HUES48 (cell line): ENCODE measurements at regions not wholly inside any gene's neighbourhood (a gene's known extent, or its start where the extent isn't known, plus 50 kb on each side); places are given as distances from the start of the nearest gene placed in this dataset.

Experiments used
- H3K27ac ChIP-seq: one replicate; pipeline ENCODE4 v1.7.0; 2013; ENCODE audit warnings: low read depth, low read length, inconsistent platforms
- H3K27me3 ChIP-seq: 2 replicates; pipeline ENCODE4 v1.6.1; 2013; ENCODE audit warnings: mild to moderate bottlenecking, low read length; ENCODE audit not compliant: control insufficient read depth, insufficient read depth
- H3K36me3 ChIP-seq: 2 replicates; pipeline ENCODE4 v1.6.1; 2013; ENCODE audit warnings: low read length; ENCODE audit not compliant: control insufficient read depth, insufficient read depth
- H3K4me1 ChIP-seq: 2 replicates; pipeline ENCODE4 v1.6.1; 2013; ENCODE audit warnings: mild to moderate bottlenecking, low read length; ENCODE audit not compliant: control insufficient read depth, insufficient read depth
- H3K4me3 ChIP-seq: 2 replicates; pipeline ENCODE4 v1.5.1; 2013; ENCODE audit warnings: mild to moderate bottlenecking, low read depth, low read length
- H3K9ac ChIP-seq: 2 replicates; pipeline ENCODE4 v1.6.1; 2013; ENCODE audit warnings: mild to moderate bottlenecking, low read depth, low read length, moderate library complexity
- H3K9me3 ChIP-seq: 2 replicates; pipeline ENCODE4 v1.6.1; 2013; ENCODE audit warnings: low read length; ENCODE audit not compliant: control insufficient read depth, insufficient read depth

DNA sequence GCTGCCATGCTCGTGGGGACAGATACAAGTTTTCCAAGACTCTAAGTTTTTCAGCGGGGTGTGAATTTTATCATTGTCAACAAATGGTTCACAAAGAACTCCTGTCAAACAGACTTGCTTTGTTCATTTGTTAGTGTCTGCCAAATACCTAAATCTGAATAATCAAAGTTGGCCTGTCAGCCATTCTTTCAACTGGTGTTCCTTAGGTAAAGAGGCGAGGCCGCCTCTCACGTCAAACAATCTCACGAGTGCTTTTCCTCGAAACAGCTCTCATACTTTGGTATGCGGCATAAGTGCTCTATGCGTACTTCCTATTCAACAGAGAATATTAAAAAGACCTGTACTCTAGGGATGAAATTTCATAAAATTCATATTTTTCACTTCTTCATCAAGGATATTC lies 51.4 kb upstream of the KANK4 start:
- no peak overlapping the region for H3K9ac ChIP-seq
- H3K36me3 ChIP-seq, result no peaks in the 10 kb centered on the region
- no peaks in the 10 kb centered on the region for H3K4me1 ChIP-seq
- H3K27me3 ChIP-seq, result no peaks in the 10 kb centered on the region
- H3K4me3 ChIP-seq, result no peak overlapping the region
- no peaks in the 10 kb centered on the region for H3K9me3 ChIP-seq
- H3K27ac ChIP-seq, result no peak overlapping the region

GRCh38 chr1:62371375-62371774 lies 52.1 kb upstream of the KANK4 start:
- H3K27ac ChIP-seq, result no peak overlapping the region
- H3K4me1 ChIP-seq, result no peaks in the 10 kb centered on the region
- no peak overlapping the region for H3K9ac ChIP-seq

GRCh38 chr1:62373221-62373620 lies 54.0 kb upstream of the KANK4 start:
- no peaks in the 10 kb centered on the region for H3K36me3 ChIP-seq
- H3K27ac ChIP-seq, result no peak overlapping the region
- H3K4me3 ChIP-seq, result no peak overlapping the region
- H3K4me1 ChIP-seq, result no peaks in the 10 kb centered on the region
- H3K9me3 ChIP-seq, result no peaks in the 10 kb centered on the region
- H3K27me3 ChIP-seq, result no peaks in the 10 kb centered on the region
- H3K9ac ChIP-seq, result no peak overlapping the region

More at GRCh38 chr1:62371375-62371774, 52.1 kb upstream of the KANK4 start:
- H3K9me3 ChIP-seq, result no peaks in the 10 kb centered on the region
- no peaks in the 10 kb centered on the region for H3K27me3 ChIP-seq
- H3K36me3 ChIP-seq, result no peaks in the 10 kb centered on the region
- no peak overlapping the region for H3K4me3 ChIP-seq

DNA sequence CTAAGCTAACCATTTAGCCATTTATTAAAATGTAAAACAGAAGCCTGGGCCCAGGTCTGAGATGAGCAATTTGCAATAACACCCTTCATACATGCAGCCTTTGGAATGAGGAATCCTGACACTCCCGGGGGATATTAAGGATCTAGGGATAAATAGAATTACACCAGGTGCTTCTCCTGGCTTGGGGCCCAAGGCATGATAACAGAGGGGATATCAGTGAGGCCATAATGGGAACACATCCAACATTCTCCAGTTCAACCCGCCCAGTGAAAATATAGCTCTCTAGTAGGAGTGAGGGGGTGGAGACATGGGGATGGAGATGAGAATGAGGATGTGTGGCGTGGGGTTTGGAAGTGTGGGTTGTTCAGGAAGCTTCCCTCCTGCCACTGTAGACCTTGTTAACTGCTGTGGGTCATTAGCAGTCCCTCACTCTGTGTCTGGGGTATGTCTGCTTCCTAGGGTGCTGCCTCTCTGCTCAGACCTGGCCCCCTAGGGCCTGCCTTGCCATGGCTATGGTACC lies 57.9 kb upstream of the KANK4 start:
- H3K4me1 ChIP-seq, result no peaks in the 10 kb centered on the region
- no peaks in the 10 kb centered on the region for H3K9me3 ChIP-seq
- H3K27ac ChIP-seq, result no peak overlapping the region
- no peak overlapping the region for H3K9ac ChIP-seq
- no peaks in the 10 kb centered on the region for H3K27me3 ChIP-seq
- no peak overlapping the region for H3K4me3 ChIP-seq
- no peaks in the 10 kb centered on the region for H3K36me3 ChIP-seq

GRCh38 chr1:62380181-62380580 lies 56.7 kb upstream of the USP1 start:
- no peak overlapping the region for H3K27ac ChIP-seq
- H3K9ac ChIP-seq, result no peak overlapping the region
- no peaks in the 10 kb centered on the region for H3K36me3 ChIP-seq
- no peak overlapping the region for H3K4me3 ChIP-seq
- H3K27me3 ChIP-seq, result no peaks in the 10 kb centered on the region
- no peaks in the 10 kb centered on the region for H3K9me3 ChIP-seq
- peaks cover 5% of the 10 kb centered on the region; the same call in 1 of the 2 replicates for H3K4me1 ChIP-seq

- Histone ChIP-seq H3K9me3 (no peaks in the 10 kb centered on the region), H3K27ac (no peak overlapping the region), H3K4me3 (no peak overlapping the region), H3K36me3 (no peaks in the 10 kb centered on the region), H3K9ac (no peak overlapping the region), H3K27me3 (no peaks in the 10 kb centered on the region), H3K4me1 (peaks cover 5% of the 10 kb centered on the region; the same call in 1 of the 2 replicates)
These were observed 54.8 kb upstream of the USP1 start for GRCh38 chr1:62381831-62382657.

DNA sequence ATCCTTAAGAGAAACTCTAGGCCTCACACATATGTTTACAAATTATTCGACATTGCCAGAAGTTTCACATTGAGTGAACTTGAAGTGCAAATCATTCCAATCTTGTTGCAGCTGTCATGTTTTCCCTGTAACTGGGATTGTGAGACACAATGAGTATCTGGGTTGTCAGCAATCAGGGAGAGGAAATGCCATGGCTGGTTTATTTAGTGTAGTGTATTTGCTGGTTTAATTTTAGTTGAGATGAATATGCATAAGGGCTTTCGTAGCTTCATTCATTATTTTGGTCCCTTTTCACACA lies 54.2 kb upstream of the USP1 start:
- no peak overlapping the region for H3K9ac ChIP-seq
- no peak overlapping the region for H3K4me3 ChIP-seq
- H3K9me3 ChIP-seq, result no peaks in the 10 kb centered on the region
- H3K4me1 ChIP-seq, result peaks cover 5% of the 10 kb centered on the region; the same call in 1 of the 2 replicates
- no peaks in the 10 kb centered on the region for H3K36me3 ChIP-seq
- no peak overlapping the region for H3K27ac ChIP-seq
- no peaks in the 10 kb centered on the region for H3K27me3 ChIP-seq

GRCh38 chr1:62384276-62385005 lies 52.4 kb upstream of the USP1 start:
- H3K27me3 ChIP-seq, result no peaks in the 10 kb centered on the region
- no peak overlapping the region for H3K27ac ChIP-seq
- H3K4me3 ChIP-seq, result no peak overlapping the region
- no peaks in the 10 kb centered on the region for H3K9me3 ChIP-seq
- peaks cover 5% of the 10 kb centered on the region; the same call in 1 of the 2 replicates for H3K4me1 ChIP-seq
- no peak overlapping the region for H3K9ac ChIP-seq
- H3K36me3 ChIP-seq, result no peaks in the 10 kb centered on the region

DNA sequence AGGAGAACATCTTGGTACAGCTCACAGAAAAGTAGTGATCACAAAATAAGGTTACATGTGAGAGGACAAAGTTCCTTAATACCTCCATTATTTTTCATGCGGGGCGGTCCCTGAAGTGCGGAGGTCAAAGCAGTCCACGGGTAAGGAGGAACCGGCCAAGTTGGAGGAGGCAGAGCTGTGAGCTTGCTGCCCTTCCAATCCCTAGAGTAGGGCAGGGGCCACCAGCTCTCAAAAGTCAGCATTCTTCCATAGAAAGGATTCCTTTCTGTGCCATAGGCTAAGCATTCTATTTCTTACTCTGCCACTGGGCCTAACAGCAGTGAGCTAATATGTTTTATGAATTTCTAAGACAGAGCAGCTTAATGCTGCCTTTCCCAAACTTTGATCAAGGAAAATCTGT lies 50.9 kb upstream of the USP1 start:
- no peak overlapping the region for H3K4me3 ChIP-seq
- H3K36me3 ChIP-seq, result no peaks in the 10 kb centered on the region
- no peak overlapping the region for H3K9ac ChIP-seq
- no peaks in the 10 kb centered on the region for H3K9me3 ChIP-seq
- peak overlapping the region; percentile 34 for H3K27ac ChIP-seq
- peaks cover 5% of the 10 kb centered on the region; the same call in 1 of the 2 replicates for H3K4me1 ChIP-seq
- no peaks in the 10 kb centered on the region for H3K27me3 ChIP-seq

- Histone ChIP-seq H3K4me3 (no peak overlapping the region), H3K9ac (no peak overlapping the region), H3K27ac (peak overlapping the region; percentile 34), H3K9me3 (no peaks in the 10 kb centered on the region), H3K4me1 (peaks cover 5% of the 10 kb centered on the region; the same call in 1 of the 2 replicates), H3K36me3 (no peaks in the 10 kb centered on the region), H3K27me3 (no peaks in the 10 kb centered on the region)
These were observed 50.3 kb upstream of the USP1 start for GRCh38 chr1:62386351-62387121.
